NOMO-1 treated with dmso at 0.1 percent for 144 hours (cell line): ENCODE measurements at regions not wholly inside any gene's neighbourhood (a gene's known extent, or its start where the extent isn't known, plus 50 kb on each side); places are given as distances from the start of the nearest gene placed in this dataset.
"Not testable (repeated sequence)": the region's sequence is repeated elsewhere in the genome, so short reads cannot be mapped to it uniquely, and the experiment has no call there.

ENCODE experiments used
- DNase-seq: peaks from one replicate; lab custom pipeline; 2025; ENCODE audit not compliant: unreplicated experiment; lab: John Stamatoyannopoulos, UW

DNA sequence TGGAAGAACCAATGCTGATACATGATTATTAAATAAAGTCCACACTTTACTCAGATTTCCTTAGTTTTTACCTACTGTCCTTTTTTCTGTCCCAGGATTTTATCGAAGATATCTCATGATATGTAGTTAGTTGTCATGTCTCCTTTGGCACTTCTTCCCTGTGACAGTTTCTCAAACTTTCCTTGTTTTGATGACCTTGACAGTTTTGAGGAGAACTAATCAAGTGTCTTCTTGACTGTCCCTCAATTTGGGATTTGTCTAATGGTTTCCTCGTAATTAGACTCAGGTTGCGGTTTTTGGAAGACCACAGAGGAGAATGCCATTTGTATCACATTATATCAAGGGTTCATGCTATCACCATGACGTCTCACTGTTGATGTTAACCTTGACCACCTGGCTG, 483.1 kb upstream of the ZNF608 start:
- DNase-seq, result no peak

DNA sequence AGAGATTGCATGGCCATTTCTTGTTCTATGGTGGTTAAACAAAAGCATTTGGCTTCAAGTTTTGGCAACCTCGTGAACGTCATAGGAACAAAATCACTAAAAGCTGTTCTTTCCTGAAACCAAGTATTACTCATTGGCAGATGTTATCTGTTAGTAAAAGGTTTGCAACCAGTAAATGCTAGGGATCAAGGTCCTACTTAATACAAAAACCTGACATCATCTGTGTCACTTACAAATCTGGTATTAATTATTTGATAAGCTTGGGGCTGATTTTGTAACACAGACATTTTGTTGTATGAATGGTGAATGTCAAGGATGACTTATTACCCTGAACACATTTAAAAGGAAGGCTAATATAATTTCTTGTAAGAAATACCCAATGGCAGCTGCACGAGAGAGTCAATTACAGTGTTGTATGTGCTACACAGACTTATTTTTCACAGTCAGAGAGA, 486.4 kb upstream of the ZNF608 start:
- no peak for DNase-seq

DNA sequence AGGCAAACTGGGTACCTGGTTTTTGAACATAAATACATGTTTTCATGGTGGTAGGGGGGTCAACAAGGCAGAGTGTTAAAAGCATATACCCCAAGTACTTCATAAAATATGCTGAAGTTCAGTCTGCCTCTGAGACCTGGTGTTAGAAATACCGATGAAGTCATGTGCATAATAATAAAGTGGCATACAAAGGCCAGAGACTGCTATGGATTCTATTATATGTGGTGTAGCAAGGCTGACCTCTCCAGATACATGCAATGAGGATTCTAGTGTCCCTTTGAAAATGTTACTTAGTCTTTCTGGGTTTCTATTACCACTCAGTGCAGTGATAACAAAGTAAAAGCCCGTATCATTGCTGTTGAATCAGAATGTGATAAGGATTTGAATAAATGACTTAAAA, 487.5 kb upstream of the ZNF608 start:
- no peak for DNase-seq

DNA sequence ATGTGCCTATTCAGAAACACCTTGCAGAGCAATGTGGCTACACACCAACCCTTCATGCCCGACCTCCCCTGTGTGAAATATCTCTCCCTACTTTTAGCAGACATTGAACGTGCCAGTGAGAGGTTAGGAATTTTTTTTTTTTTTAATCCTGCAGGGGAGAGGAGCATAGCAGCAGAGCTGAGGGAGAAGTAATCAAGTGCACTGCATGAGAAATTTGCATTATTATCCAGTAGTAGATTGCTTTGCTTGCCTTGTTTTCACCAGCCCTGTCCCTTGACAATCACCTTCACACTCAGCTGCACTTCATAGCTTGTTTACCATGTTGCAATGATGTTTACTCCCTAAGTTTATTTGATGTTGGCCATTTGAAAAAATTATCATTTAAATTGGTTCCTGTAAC, 489.6 kb upstream of the ZNF608 start:
- no peak for DNase-seq

DNA sequence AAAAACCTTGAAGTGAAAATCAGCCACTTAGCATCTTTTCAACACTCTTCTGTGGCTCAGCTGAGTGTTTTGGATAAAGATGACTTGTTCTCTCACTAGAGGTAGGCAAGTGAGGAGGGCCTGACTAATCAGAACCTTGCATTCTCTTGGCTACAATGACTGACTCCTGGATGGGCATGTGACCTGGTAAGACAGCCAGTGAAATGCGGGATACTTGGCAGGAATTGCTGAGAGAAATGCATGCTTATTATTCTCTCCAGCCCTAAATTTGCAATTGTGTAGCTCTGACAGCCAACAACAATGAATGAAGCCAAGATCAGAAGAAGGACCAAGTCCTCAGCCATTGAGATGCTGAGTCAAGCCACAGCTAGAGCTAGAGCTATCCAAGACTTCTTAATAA, 490.5 kb upstream of the ZNF608 start:
- DNase-seq, result no peak

DNA sequence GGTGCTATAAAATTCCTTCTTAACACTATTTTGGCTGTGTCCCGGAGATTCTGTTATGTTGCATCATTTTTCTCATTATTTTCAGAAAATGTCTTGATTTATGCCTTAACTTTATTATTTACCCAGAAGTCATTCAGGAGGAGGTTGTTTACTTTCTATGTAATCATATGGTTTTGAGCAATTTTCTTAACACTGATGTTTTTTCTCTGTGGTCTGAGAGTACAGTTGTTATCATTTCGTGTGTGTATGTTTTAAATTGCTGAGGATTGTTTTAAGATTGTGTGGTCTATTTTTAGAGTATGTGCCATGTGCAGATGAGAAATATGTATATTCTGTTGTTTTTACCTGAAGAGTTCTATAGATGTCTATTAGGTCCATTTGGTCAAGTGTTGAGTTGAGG, 498.1 kb upstream of the ZNF608 start:
- no peak for DNase-seq

DNA sequence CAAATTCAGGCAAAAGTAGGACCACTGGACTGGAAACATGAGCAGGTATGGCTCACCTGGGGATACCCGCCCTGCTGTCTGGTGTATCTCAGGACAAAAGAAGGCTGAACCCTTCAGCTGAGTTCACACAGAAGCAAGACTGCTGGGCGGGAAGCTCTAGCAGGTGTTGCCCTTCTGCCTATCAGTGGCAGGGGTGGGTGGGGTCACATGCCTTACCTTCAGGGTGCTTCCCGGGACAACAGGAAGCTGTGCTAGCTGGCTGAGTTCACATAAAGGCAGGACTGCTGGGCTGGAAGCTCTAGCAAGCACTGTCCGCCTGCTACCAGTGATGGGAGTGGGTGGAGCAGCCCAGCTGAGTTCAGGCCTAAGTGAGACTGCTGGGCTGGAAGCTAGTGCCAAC, 498.8 kb upstream of the ZNF608 start:
- no peak for DNase-seq

DNA sequence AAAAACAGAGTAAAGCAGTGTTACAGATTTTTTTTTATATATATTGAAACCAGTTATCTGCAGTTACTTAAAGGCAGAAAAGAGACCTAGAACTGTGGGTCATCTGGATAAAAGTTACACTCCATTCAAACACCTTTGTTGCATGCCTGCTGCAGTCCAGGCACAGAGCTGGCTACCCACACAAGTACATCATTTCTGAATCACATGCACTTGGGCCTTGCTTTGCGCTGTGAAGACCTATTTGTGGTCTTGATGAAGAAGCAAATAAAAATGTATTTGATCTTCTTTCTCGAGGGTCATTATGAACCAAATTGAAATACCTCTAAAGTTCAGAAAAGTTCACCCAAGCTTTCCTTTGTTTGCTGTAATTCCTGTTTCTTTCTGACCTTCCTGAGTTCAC, 503.0 kb upstream of the ZNF608 start:
- DNase-seq, result no peak

DNA sequence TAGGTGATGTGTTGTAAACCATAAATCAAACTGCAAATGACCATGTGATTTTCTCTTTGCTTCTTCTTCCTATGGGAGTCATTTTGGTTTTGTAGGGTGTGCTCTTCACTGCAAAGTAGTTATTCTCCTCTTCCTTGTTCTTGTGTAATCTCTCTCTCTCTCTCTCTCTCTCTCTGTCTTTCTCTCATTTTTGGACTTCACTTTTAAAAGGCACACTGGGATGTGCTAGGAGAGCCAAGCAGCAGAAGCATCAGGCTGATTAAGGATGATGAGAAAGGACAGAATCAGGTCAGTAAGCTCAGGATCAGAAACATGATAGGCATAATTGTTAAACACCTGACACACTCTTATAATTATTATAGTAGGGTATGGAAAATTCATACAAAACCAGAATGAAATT, 505.3 kb upstream of the ZNF608 start:
- no peak for DNase-seq

DNA sequence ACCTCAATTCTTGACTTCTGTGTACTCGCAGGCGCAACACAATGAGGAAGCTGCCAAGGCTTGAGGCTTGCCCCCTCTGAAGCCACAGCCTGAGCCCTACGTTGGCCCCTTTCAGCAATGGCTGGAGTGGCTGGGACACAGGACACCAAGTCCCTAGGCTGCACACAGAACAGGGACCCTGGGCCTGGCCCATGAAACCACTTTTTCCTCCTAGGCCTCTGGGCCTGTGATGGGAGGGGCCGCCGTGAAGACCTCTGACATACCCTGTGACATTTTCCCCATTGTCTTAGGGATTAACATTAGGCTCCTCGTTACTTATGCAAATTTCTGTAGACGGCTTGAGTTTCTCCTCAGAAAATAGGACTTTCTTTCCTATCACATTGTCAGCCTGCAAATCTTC, 507.2 kb upstream of the ZNF608 start:
- DNase-seq, result not testable (repeated sequence)

DNA sequence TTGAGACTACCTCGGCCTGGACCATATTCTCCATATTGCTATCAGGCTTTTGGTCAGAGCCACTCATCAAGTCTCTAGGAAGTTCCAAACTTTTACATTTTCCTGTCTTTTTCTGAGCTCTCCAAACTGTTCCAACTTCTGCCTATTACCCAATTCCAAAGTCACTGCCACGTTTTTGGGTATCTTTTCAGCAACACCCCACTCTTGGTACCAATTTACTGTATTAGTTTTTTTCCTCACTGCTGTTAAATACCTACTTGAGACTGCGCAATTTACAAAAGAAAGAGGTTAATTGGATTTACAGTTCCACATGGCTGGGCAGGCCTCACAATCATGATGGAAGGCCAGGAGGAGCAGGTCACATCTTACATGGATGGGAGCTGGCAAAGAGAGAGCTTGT, 507.8 kb upstream of the ZNF608 start:
- DNase-seq, result no peak

DNA sequence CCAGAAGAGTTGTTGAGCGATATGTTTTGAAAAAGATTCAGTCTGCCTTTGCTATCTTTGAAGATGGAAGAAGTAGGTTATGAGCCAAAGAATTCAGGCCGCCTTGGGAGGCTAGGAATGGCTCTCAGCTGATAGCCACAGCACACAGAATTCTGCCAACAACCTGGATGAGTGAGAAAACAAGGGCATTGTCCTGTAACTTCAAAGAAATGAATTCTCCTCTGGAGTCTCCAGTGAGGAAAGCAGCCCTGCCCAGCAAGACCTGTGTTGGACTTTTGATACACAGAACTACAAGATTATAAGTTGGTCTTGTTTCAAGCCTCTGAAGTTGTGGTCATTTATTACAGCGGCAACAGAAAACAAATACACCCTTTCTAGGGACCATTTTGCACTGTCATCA, 509.9 kb upstream of the ZNF608 start:
- DNase-seq, result no peak

DNA sequence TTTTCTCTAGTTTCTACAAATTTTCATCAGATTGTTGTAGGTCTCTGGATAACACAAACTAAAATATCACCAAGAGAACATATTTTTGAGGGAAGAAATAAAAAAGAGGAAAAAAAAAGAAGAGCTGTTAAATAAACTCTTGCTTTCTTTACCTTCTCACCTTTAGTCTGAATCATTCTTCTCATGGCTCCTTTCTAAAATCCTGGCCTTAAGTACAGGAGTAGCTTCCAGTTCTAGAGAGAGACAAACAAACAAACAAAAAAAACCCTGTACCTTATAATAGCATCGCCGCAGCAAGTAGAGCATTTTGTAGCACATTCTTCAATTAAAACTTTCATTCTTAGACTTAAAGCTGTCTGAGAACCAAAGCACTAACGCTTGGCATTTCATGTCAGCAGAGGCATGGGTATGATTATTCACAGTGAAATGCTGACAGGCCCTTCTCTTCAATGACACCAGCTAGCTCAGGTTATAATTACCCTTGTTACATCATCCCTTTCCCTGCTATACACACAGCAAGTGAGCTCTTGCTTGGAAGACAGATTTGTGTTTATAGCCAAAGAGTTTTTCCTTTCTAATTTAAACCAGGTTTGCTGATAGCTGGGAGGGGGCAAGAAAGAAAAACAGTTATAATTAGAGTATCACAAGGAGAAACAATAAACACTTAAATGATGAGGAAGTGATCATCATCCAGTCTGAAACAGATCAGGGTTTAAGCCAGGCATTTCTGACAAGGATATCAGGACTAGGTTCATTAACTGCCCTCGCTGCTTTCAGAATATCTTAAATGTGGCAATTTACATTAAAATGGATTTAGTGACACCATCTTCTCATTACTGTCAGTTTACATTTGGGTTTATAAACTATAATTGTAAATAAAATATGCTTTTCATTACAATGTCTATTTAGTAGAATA, 510.9 kb upstream of the ZNF608 start:
- no peak for DNase-seq

DNA sequence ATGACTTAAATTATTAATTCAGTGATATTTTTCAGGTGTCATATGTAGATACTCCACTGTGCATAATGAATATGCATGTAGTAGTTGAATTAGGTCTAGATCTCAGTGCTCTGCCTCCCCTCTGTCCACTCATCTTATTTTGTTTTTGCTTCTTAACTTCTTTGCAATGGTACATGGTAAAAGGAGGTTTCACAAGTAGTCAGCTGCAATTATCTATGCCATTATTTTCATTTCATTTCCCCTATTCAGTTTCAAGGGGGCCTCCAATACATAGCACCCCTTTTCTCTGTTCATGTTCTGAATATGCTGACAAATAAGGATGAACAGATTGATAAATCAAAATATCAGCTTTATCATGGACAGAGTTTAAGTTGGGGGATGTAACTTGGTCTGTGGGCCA, 511.6 kb upstream of the ZNF608 start:
- DNase-seq, result no peak

DNA sequence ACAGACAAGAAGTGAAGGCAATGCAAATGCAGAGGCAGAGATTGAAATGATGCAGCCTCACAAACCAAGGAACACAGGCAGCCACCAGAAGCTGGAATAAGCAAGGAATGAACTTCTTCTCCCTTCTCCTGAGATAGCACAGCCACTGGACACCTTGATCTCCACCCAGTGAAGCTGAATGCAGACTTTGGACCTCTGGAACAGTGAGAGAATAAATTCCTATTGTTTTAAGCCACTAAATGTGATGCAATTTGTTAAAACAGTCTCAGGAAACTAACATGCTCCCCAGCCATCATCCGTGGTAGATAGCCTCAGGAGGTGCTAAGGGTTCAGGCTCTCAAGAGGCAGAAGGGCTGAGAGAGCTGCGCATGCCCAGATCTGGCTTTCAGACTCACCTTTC, 512.2 kb upstream of the ZNF608 start:
- DNase-seq, result no peak

DNA sequence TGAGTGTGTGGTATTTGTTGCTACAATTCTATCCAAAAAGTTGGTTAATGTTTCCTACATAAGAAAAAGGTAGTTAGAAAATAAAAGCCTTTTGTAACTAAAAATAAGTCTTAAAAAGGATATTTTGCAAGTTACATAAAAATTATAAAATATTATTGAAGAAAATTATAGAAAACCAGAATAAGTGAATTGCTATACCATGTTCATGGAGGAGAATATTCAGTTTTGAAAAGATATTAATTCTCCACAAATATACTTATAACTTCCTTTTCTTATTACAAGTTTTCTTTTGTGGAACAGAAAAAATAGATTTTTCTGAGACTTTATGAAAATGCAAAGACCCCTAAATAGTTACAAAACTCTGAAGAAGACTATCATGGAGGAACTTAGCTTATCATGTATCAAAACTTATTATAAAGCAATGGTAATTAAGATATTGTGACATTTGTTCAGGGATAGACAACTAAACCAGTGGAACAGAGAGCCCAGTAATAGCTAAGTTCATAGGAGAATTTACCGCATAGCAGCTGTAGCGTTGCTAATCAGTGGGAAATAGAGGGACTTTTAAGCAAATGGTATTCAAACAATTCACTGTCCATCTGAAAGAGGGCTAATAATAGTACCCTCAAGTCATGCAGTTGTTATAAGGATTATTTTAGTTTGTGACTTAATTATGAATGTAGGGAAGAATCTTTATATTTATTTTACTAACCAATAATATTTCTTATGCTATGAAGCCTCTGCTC, 515.2 kb upstream of the ZNF608 start:
- DNase-seq, result no peak

DNA sequence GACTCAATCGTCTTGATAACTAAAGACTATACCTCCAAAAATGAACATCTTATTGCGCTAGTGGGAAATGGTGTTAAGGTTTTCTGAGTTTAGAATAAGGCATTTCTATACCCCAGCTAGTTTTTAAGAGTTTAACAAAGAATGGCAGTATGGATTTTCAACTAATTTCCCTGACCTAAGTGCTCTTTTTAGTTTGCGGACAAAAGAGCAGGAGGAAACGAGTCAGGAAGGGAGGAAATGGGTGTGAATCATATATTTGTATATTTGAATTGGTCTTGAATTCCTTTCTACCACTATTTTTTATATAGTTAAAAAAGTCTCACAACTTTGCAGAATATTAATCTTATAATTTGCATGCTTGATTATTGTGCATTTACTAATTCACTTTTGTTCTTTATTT, 516.3 kb upstream of the ZNF608 start:
- no peak for DNase-seq

DNA sequence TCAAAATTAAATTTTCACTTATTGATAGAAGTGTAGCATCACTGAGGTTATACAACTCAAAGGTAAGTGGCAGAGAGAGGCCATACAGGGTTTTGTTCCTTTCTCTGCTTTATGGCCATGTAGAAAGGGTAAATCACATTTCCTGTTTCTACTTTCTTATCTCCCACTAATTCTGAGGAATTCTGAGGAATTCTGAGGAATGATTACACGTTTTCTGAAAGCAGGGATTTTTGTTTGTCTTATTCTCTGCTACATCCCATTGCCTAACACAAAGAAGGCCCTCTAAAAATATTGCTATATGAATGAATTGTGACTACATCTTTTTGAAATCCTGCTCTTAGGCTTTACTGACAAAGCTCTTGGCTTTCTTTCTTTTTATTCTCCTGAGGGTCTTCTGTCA, 516.9 kb upstream of the ZNF608 start:
- DNase-seq, result no peak

DNA sequence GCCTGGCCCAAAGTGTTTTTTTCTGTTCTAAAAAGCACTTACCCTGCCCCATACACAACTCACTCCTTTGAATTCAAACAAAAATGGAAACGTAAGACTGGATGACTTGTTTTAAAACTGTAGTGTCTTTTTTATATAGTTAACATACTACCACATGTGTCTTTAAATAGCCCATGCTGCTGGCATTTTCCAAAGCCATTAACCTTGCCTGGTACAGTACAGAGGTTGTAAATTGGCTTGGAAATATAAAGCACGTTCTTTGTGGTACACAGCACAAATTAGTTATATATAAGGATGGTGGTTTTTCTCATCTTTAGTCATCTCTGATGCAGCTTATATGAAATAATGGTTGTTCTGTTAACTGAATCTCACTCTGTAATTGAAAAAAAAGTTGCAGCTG, 519.7 kb upstream of the ZNF608 start:
- DNase-seq, result no peak

DNA sequence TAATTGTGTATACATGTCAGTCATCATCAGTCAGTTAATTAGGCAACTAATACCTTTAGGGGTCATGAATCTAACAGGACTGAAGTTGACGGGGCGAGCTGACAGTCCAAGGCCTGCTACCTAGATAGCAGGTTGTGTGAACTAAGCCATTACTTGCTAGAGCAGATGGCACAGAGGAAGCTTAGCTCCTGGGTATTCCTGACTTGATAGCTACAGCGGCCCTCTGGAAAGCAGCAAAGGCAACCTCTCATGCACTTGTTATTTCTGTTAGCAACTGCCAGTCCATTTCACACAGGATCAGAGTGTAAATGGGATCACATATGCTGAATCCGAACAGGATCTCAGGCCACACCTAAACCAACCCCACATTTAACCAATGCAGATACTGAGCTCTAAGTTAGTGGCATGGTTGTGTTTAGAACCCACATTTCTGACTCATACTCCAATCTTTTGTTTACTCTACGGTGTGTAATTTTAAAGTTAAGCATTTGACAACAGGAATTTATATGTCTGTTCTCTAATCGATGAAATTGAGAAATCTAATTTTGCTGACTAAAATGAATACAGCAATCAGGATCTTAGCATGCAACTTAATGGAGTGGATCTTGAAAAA, 521.3 kb upstream of the ZNF608 start:
- DNase-seq, result no peak

DNA sequence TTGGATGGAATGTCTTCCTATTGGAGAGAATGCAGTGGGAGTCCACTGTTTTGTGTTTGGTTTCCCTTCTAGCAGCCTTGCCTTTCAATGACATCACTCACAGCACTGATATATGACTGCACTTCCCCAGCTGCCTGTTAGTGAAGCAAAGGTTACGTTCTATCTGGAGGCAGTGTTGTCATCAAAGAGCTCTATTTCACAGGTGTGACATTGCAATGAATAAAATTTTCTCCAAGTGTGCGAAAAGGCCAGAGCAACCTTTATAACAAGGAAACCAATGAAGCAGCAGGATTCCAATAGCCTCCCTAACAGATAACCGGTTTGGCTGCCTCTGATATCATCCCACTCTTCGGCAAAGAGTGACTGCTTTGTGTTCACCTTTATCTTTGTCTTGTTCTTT, 523.5 kb upstream of the ZNF608 start:
- no peak for DNase-seq

DNA sequence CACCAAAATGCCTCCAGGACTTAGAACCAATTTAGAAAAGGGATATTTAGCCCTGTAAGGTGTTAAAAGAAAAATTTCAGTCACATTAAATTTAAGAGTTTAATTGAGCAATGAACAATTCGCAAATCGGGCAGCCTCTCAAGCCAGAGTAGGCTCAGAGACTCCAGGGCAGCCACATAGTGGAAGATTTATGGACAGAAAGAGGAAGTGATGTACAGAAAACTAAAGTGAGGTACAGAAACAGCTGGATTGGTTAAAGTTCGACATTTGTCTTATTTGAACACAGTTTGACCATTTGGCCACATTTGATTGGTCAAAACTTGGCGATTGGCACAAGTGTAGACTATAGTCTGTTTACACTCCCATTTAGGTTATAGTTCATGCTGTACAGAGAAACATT, 525.9 kb upstream of the ZNF608 start:
- DNase-seq, result peak; percentile 66
